ENCODE measurements at regions not wholly inside any gene's neighbourhood (a gene's known extent, or its start where the extent isn't known, plus 50 kb on each side); places are given as distances from the start of the nearest gene placed in this dataset.

DNA sequence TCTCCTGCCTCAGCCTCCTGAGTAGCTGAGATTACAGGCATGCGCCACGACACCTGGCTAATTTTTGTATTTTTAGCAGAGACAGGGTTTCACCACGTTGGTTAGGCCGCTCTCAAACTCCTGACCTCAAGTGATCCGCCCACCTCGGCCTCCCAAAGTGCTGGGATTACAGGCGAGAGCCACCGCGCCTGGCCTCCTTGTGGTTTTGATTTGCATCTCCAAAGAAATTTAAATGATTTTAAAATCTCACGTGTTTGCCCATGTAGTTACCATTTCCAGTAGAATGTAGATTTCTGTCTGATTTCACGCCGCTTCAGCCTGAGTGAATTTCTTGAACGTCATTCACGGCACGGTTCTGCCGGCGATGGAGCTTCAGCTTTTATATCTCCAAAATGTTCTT, 55.8 kb downstream of the IGF2 start:
- no peaks in the 10 kb centered on the region for H3K79me2 ChIP-seq (ENCODE audit: control insufficient read depth, insufficient read depth, low read length)
- H3K36me3 ChIP-seq (ENCODE audit: control insufficient read depth in 2 of 2, extremely low read depth in 1 of 2, insufficient read depth in 2 of 2, low read length in 2 of 2) = no peaks in the 10 kb centered on the region
- H3K4me2 ChIP-seq (ENCODE audit: insufficient read depth, low read length) = no peak overlapping the region
- POLR2A ChIA-PET = no interaction called here
- no peak overlapping the region for H3K9ac ChIP-seq (replicated peaks; ENCODE audit: extremely low read depth, insufficient read depth, low read length)
- no peak for DNase-seq (ENCODE audit: low read depth, low spot score)
- no peak overlapping the region for H3K4me3 ChIP-seq (replicated peaks in 1 of 3; ENCODE audit: insufficient read depth in 1 of 3, low read depth in 1 of 3, low read length in 3 of 3)
- no peaks in the 10 kb centered on the region for H3K9me1 ChIP-seq (replicated peaks; ENCODE audit: control insufficient read depth, extremely low read depth, insufficient read depth, low read length)
- TF ChIP-seq GATA2 (IDR thresholded peaks at IDR 0.05; ENCODE audit: insufficient read depth, insufficient read length, low read depth, low read length) = no peak
- no peak for TF ChIP-seq FOS (IDR thresholded peaks at IDR 0.05; ENCODE audit: borderline replicate concordance, insufficient read depth, low read length)
- TF ChIP-seq, protein P1, sequence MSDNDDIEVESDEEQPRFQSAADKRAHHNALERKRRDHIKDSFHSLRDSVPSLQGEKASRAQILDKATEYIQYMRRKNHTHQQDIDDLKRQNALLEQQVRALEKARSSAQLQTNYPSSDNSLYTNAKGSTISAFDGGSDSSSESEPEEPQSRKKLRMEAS (IDR thresholded peaks at IDR 0.05; ENCODE audit: insufficient read depth, insufficient read length) = no peak
- TF ChIP-seq JUN (IDR thresholded peaks at IDR 0.05; ENCODE audit: borderline replicate concordance, insufficient read depth, insufficient read length, low read depth) = no peak
- TF ChIP-seq, protein P2, sequence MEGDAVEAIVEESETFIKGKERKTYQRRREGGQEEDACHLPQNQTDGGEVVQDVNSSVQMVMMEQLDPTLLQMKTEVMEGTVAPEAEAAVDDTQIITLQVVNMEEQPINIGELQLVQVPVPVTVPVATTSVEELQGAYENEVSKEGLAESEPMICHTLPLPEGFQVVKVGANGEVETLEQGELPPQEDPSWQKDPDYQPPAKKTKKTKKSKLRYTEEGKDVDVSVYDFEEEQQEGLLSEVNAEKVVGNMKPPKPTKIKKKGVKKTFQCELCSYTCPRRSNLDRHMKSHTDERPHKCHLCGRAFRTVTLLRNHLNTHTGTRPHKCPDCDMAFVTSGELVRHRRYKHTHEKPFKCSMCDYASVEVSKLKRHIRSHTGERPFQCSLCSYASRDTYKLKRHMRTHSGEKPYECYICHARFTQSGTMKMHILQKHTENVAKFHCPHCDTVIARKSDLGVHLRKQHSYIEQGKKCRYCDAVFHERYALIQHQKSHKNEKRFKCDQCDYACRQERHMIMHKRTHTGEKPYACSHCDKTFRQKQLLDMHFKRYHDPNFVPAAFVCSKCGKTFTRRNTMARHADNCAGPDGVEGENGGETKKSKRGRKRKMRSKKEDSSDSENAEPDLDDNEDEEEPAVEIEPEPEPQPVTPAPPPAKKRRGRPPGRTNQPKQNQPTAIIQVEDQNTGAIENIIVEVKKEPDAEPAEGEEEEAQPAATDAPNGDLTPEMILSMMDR (IDR thresholded peaks at IDR 0.05; ENCODE audit: extremely low read depth in 1 of 2, insufficient read depth in 1 of 2, low read depth in 1 of 2, low read length in 2 of 2) = no peak
- TF ChIP-seq POLR2AphosphoS5 (IDR thresholded peaks at IDR 0.05; ENCODE audit: insufficient read depth, low read depth, low read length) = no peak
- no peak for TF ChIP-seq MYC (IDR thresholded peaks at IDR 0.05; ENCODE audit: low read depth, low read length)
- TF ChIP-seq EZH2 (IDR thresholded peaks at IDR 0.05; ENCODE audit: borderline replicate concordance, low read depth, low read length, severe bottlenecking) = no peak
- H4K20me1 ChIP-seq (replicated peaks; ENCODE audit: control insufficient read depth, extremely low read depth, insufficient read depth, low read length) = no peaks in the 10 kb centered on the region
- no peak overlapping the region for H3K27ac ChIP-seq (ENCODE audit: insufficient read depth, low read depth, low read length)
- CTCF ChIA-PET = no interaction called here
- intact Hi-C loops (cut with micrococcal nuclease) (no loop called here), dilution Hi-C loops (cut with MboI; ENCODE audit: extremely low pct_ligation_motif_present, low sequenced_read_pairs) (no loop called here)
- H3K27me3 ChIP-seq (ENCODE audit: control insufficient read depth in 2 of 2, insufficient read depth in 2 of 2, low read length in 2 of 2) = no peaks in the 10 kb centered on the region
- no peak for FAIRE-seq
- no TSS peak for BruUV-seq (replicated peaks)
- H2AFZ ChIP-seq (ENCODE audit: low read depth, low read length) = no peak overlapping the region
- H3K9me3 ChIP-seq (replicated peaks; ENCODE audit: control insufficient read depth, insufficient read depth, low read length) = no peaks in the 10 kb centered on the region
- no peaks in the 10 kb centered on the region for H3K4me1 ChIP-seq (ENCODE audit: control insufficient read depth, extremely low read depth, insufficient read depth, low read length)

All from endothelial cell of umbilical vein (primary cell).